ENCODE measurements at regions not wholly inside any gene's neighbourhood (a gene's known extent, or its start where the extent isn't known, plus 50 kb on each side); places are given as distances from the start of the nearest gene placed in this dataset.

DNA sequence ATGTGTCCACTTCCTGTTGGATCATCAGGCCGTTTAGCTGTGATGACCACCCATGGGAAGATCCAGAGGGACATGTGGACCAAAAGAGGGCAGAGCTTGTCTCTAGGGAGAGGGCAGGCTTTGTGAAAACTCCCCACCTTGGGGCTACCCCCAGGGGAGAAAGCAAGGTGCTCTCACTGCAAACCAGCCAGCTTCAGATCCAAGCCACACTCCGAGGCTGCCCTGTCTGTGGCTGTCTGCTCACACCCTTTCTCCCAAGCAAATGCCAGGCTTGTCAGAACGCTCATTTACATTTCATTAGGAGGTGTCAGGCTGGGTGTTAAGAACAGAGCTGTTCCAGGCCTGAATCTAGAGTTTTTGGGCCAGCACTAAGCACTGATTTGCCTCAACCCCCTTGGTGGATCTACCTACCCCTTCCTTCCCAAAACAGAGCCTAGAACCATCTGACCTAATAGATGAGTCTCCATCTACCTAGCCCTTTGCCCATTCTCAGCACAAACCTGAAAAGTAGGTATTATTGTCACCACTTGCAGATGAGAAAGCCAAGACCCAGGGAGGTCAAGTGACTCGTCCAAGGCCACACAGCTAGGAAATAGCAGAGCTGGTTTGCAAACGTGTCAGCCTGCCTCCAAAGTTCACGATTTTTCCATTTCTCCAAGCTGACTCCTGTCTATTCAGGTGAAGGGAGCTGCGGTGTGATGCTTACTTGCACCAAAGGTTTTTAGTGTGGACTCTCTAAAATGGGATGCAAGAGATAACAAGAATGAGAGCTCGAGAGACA is 130.9 kb downstream of the EMX2 start (continued):
- no peak for TF ChIP-seq GATA2 (CRISPR knock-in tag; IDR thresholded peaks at IDR 0.05)

GRCh38 chr10:117674201-117674600 is 131.7 kb downstream of the EMX2 start:
- Histone ChIP-seq H3K4me2 (no peak overlapping the region), H3F3A (replicated peaks; ENCODE audit: insufficient read depth) (no peaks in the 10 kb centered on the region), H3K27ac (ENCODE audit: low read depth in 2 of 2, low read length in 1 of 2) (no peak overlapping the region), H3K9me3 (no peaks in the 10 kb centered on the region), H3K9me2 (no peaks in the 10 kb centered on the region), H3K9ac (no peak overlapping the region), H3K79me2 (ENCODE audit: insufficient read depth) (no peaks in the 10 kb centered on the region), H3K36me3 (replicated peaks in 1 of 2; ENCODE audit: control insufficient read depth in 1 of 2, insufficient read depth in 2 of 2, low read length in 1 of 2) (no peaks in the 10 kb centered on the region), H4K20me1 (ENCODE audit: insufficient read depth) (no peaks in the 10 kb centered on the region), H3K4me3 (ENCODE audit: low read depth in 2 of 2, low read length in 1 of 2) (no peak overlapping the region), H3K27me3 (ENCODE audit: insufficient read depth) (no peaks in the 10 kb centered on the region), H2AFZ (ENCODE audit: low read depth) (no peak overlapping the region), H3K4me1 (ENCODE audit: control insufficient read depth in 1 of 2, insufficient read depth in 2 of 2, low read depth in 1 of 2, low read length in 1 of 2) (no peaks in the 10 kb centered on the region)
- 67% methylated on average over 4 of the region's 7 CpGs for WGBS (ENCODE audit: low lambda C conversion rate)
- TF ChIP-seq NRF1 (IDR thresholded peaks at IDR 0.05; ENCODE audit: low read depth, low read length) (no peak), TAF1 (IDR thresholded peaks at IDR 0.05; ENCODE audit: borderline replicate concordance, low read depth, low read length) (no peak), FOSL2 (IDR thresholded peaks at IDR 0.05; ENCODE audit: borderline replicate concordance, low read depth) (no peak), POLR2AphosphoS5 (IDR thresholded peaks at IDR 0.05; ENCODE audit: low read depth, low read length) (no peak), RFX5 (IDR thresholded peaks at IDR 0.05; ENCODE audit: low read length) (no peak), GATA2 (CRISPR knock-in tag; IDR thresholded peaks at IDR 0.05) (no peak), RAD21 (IDR thresholded peaks at IDR 0.05; ENCODE audit: low read length) (no peak), MEF2A (IDR thresholded peaks at IDR 0.05; ENCODE audit: borderline replicate concordance, low read depth) (no peak)
- TF ChIP-seq, protein P1, sequence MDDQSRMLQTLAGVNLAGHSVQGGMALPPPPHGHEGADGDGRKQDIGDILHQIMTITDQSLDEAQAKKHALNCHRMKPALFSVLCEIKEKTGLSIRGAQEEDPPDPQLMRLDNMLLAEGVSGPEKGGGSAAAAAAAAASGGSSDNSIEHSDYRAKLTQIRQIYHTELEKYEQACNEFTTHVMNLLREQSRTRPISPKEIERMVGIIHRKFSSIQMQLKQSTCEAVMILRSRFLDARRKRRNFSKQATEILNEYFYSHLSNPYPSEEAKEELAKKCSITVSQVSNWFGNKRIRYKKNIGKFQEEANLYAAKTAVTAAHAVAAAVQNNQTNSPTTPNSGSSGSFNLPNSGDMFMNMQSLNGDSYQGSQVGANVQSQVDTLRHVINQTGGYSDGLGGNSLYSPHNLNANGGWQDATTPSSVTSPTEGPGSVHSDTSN (IDR thresholded peaks at IDR 0.05), result no peak
- POLR2A ChIA-PET, result no interaction called here
- DNase-seq, result no peak
- CTCF ChIA-PET, result interaction anchor here (1.6 kb wide), 1 partner anchor 18 kb away, joined by 3 read pairs; no protein-coding TSS in a partner anchor

DNA sequence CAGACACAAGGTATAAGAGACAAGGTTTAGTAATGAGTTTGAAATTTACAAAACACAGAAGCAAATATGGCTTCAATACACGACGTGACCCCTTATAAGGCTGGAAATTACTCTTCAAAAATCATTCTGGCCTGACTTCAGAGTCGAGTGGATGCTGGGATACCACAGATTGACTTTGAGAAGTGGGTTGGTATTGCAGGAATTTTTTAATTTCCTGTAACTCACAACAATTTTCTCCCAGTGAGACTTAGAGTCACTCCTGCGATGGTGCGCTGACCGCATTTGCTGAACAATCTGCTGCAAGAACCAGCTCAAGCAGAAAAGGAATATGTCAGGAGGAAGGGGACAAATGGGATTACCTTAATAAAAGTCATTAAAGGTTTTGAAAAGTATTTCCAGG is 132.1 kb downstream of the EMX2 start:
- Histone ChIP-seq H3K36me3 (replicated peaks in 1 of 2; ENCODE audit: control insufficient read depth in 1 of 2, insufficient read depth in 2 of 2, low read length in 1 of 2) (no peaks in the 10 kb centered on the region), H3K9me3 (no peaks in the 10 kb centered on the region), H3K4me3 (ENCODE audit: low read depth in 2 of 2, low read length in 1 of 2) (no peak overlapping the region), H3K9me2 (no peaks in the 10 kb centered on the region), H3K27ac (ENCODE audit: low read depth in 2 of 2, low read length in 1 of 2) (no peak overlapping the region), H3K79me2 (ENCODE audit: insufficient read depth) (no peaks in the 10 kb centered on the region), H3K27me3 (ENCODE audit: insufficient read depth) (no peaks in the 10 kb centered on the region), H3K9ac (no peak overlapping the region), H3F3A (replicated peaks; ENCODE audit: insufficient read depth) (no peaks in the 10 kb centered on the region), H4K20me1 (ENCODE audit: insufficient read depth) (no peaks in the 10 kb centered on the region), H2AFZ (ENCODE audit: low read depth) (no peak overlapping the region), H3K4me2 (no peak overlapping the region), H3K4me1 (ENCODE audit: control insufficient read depth in 1 of 2, insufficient read depth in 2 of 2, low read depth in 1 of 2, low read length in 1 of 2) (no peaks in the 10 kb centered on the region)
- ChIA-PET POLR2A (no interaction called here), CTCF (interaction anchor here (0.8 kb wide), 1 partner anchor 10 kb away, joined by 3 read pairs; no protein-coding TSS in a partner anchor)
- 64% methylated on average over 6 of the region's 6 CpGs for WGBS (ENCODE audit: low lambda C conversion rate)
- TF ChIP-seq ZBTB33 (IDR thresholded peaks at IDR 0.05; ENCODE audit: borderline replicate concordance, low read depth) (no peak), RFX5 (IDR thresholded peaks at IDR 0.05; ENCODE audit: low read length) (no peak), ELF1 (IDR thresholded peaks at IDR 0.05) (no peak), CTCF (IDR thresholded peaks at IDR 0.05) (no peak), JUND (IDR thresholded peaks at IDR 0.05) (no peak), YY1 (IDR thresholded peaks at IDR 0.05; ENCODE audit: low read depth) (no peak), SIN3A (IDR thresholded peaks at IDR 0.05; ENCODE audit: borderline replicate concordance, low read depth, low read length) (no peak), TEAD4 (IDR thresholded peaks at IDR 0.05; ENCODE audit: borderline replicate concordance, insufficient read depth) (no peak), NRF1 (IDR thresholded peaks at IDR 0.05; ENCODE audit: low read depth, low read length) (no peak), EZH2phosphoT487 (IDR thresholded peaks at IDR 0.05; ENCODE audit: borderline replicate concordance, low read depth) (no peak)
- TF ChIP-seq, protein P2, sequence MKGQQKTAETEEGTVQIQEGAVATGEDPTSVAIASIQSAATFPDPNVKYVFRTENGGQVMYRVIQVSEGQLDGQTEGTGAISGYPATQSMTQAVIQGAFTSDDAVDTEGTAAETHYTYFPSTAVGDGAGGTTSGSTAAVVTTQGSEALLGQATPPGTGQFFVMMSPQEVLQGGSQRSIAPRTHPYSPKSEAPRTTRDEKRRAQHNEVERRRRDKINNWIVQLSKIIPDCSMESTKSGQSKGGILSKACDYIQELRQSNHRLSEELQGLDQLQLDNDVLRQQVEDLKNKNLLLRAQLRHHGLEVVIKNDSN (IDR thresholded peaks at IDR 0.05; ENCODE audit: borderline replicate concordance, low read depth), result no peak
- DNase-seq, result no peak

All from SK-N-SH (cell line).